ENCODE measurements at regions not wholly inside any gene's neighbourhood (a gene's known extent, or its start where the extent isn't known, plus 50 kb on each side); places are given as distances from the start of the nearest gene placed in this dataset.
"Not testable (repeated sequence)": the region's sequence is repeated elsewhere in the genome, so short reads cannot be mapped to it uniquely, and the experiment has no call there.

DNA sequence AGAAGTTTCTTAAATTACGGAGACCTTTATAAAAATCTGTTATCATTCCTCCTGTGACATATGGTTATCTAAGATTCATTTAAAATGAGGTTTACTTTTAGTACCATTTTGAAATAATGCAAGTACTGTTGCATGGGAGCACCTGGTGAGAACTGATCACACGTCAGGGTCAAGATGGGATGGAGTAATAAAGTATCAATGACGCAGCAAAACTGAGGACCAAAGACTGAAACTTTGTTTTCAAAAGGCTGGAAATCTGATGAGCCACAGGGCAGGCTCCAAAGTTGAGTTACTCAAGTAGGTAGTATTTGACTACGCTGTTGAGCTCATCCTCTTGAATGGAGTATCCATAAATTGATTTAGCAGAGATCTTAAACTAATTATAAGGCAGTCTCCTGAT, 411.9 kb upstream of the ZNF804A start:
- Histone ChIP-seq H3K36me3 (no peaks in the 10 kb centered on the region), H3K4me1 (no peaks in the 10 kb centered on the region), H3K27me3 (no peaks in the 10 kb centered on the region), H3K4me3 (no peak overlapping the region), H3K9me3 (peaks cover 0 to 4% (median 2%) of the 10 kb centered on the region in 4 donors), H3K27ac (no peak overlapping the region)
- DNase-seq, result no peak
- 77 to 89% (median 83%) methylated on average over 4 of the region's 4 CpGs for WGBS, 5 donors
- intact Hi-C loops (cut with DNase I; ENCODE audit: low total_unique reads), result no loop called here
- TF ChIP-seq POLR2A (IDR thresholded peaks at IDR 0.05) (no peak), POLR2AphosphoS5 (IDR thresholded peaks at IDR 0.05) (no peak), EP300 (IDR thresholded peaks at IDR 0.05) (no peak)
- TF ChIP-seq, protein P1, sequence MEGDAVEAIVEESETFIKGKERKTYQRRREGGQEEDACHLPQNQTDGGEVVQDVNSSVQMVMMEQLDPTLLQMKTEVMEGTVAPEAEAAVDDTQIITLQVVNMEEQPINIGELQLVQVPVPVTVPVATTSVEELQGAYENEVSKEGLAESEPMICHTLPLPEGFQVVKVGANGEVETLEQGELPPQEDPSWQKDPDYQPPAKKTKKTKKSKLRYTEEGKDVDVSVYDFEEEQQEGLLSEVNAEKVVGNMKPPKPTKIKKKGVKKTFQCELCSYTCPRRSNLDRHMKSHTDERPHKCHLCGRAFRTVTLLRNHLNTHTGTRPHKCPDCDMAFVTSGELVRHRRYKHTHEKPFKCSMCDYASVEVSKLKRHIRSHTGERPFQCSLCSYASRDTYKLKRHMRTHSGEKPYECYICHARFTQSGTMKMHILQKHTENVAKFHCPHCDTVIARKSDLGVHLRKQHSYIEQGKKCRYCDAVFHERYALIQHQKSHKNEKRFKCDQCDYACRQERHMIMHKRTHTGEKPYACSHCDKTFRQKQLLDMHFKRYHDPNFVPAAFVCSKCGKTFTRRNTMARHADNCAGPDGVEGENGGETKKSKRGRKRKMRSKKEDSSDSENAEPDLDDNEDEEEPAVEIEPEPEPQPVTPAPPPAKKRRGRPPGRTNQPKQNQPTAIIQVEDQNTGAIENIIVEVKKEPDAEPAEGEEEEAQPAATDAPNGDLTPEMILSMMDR (IDR thresholded peaks at IDR 0.05), result no peak

DNA sequence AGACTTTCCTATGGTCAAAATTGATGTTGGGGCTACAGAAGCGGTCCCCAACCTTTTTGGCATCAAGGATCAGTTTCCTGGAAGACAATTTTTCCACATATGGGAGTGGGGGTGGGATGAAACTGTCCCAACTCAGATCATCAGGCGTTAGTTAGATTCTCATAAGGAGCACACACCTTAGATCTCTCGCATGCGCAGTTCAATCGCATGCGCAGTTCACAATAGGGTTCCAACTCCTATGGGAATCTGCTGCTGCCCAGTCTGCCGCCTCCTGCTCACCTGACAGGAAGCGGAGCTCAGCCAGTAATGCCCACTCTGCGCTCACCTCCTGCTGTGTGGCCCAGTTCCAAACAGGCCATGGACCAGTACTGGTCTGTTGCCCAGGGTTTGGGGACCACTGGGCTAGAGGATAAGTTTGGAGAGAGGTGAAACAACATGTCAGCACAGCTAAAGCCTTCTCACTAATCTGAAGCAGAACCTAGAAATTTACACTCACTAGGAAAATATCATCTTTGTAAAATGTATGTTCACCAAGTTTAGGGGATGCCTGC, 410.8 kb upstream of the ZNF804A start:
- Histone ChIP-seq H3K27ac (no peak overlapping the region), H3K4me3 (no peak overlapping the region), H3K27me3 (no peaks in the 10 kb centered on the region), H3K36me3 (no peaks in the 10 kb centered on the region), H3K9me3 (peaks cover 0 to 4% (median 0%) of the 10 kb centered on the region in 4 donors), H3K4me1 (no peaks in the 10 kb centered on the region)
- TF ChIP-seq EP300 (IDR thresholded peaks at IDR 0.05) (no peak), POLR2AphosphoS5 (IDR thresholded peaks at IDR 0.05) (no peak), POLR2A (IDR thresholded peaks at IDR 0.05) (no peak)
- TF ChIP-seq, protein P1 (IDR thresholded peaks at IDR 0.05), result no peak
- intact Hi-C loops (cut with DNase I; ENCODE audit: low total_unique reads), result no loop called here
- no peak for DNase-seq
- WGBS, 5 donors, result 87 to 92% (median 90%) methylated on average over 9 of the region's 9 CpGs

DNA sequence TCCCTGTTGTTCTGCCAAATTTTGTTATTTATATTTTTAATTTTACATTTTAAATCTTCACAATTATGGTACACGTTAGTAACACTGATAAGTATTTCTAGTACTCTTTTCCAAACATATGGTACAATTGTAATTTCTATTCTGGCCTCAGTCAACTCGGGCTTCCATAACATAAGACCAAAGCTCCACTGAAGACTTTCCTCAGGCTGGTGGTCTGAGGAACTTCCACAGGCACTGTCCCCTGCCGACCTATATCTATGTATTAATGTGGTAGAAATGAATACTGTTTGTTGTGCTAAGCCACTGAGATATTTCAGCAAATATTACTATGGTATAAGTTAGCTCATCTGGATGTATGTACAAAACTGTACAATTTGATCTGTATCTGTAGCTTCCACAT, 407.6 kb upstream of the ZNF804A start:
- H3K4me1 ChIP-seq, result no peaks in the 10 kb centered on the region
- H3K36me3 ChIP-seq, result no peaks in the 10 kb centered on the region
- no peaks in the 10 kb centered on the region for H3K9me3 ChIP-seq
- H3K27ac ChIP-seq, result no peak overlapping the region
- no peak for DNase-seq
- H3K27me3 ChIP-seq, result no peaks in the 10 kb centered on the region
- WGBS, 5 donors, result 64 to 84% (median 74%) methylated on average over 3 of the region's 3 CpGs
- no peak overlapping the region for H3K4me3 ChIP-seq
- intact Hi-C loops (cut with DNase I; ENCODE audit: low total_unique reads), result no loop called here
- TF ChIP-seq POLR2AphosphoS5 (IDR thresholded peaks at IDR 0.05) (no peak), EP300 (IDR thresholded peaks at IDR 0.05) (no peak), POLR2A (IDR thresholded peaks at IDR 0.05) (no peak)
- TF ChIP-seq, protein P1 (IDR thresholded peaks at IDR 0.05), result no peak

DNA sequence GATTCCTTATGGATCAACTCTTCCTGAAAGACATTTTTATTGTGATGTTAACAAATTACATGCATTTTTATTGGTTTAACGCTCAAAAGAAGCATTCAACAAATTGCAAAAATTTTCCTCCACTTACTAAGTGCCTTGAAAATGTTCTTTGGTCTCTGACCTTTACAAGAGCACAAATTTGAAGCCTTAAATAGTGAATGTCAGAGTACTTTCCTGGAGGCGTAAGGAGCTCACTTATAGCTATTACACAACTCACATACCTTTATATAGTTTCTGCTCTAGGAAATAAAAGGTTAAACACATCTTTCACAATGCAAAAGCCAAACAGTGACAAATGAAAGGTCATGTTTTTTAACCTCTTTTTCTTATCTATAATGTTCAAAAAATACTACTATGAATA, 405.7 kb upstream of the ZNF804A start:
- no peak overlapping the region for H3K4me3 ChIP-seq
- no peak overlapping the region for H3K27ac ChIP-seq
- intact Hi-C loops (cut with DNase I; ENCODE audit: low total_unique reads), result no loop called here
- H3K4me1 ChIP-seq, result no peaks in the 10 kb centered on the region
- no peak for TF ChIP-seq POLR2A (IDR thresholded peaks at IDR 0.05)
- no peaks in the 10 kb centered on the region for H3K27me3 ChIP-seq
- no peak for DNase-seq
- 77 to 89% (median 85%) methylated on average over 2 of the region's 2 CpGs for WGBS, 5 donors
- H3K36me3 ChIP-seq, result no peaks in the 10 kb centered on the region
- H3K9me3 ChIP-seq, result no peaks in the 10 kb centered on the region

DNA sequence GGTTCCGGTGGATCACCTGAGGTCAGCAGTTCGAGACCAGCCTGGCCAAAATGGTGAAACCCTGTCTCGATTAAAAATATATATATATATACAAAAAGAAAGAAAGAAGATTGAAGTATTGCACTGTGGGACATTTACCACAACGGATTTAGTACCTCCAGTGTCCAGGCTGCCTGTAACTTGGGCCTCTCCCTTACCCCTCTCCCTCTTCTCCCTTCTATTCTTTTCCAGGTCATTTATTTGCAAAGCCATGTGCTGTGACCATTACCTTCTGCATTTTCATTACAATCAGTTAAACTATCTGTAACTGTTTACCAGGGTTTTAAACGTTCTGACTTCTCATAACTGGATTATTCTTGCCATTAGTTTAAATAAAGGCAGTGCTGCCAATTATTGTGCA, 400.9 kb upstream of the ZNF804A start:
- intact Hi-C loops (cut with DNase I; ENCODE audit: low total_unique reads), result no loop called here
- Histone ChIP-seq H3K4me3 (no peak overlapping the region), H3K27ac (no peak overlapping the region), H3K9me3 (no peaks in the 10 kb centered on the region), H3K4me1 (no peaks in the 10 kb centered on the region), H3K36me3 (no peaks in the 10 kb centered on the region), H3K27me3 (no peaks in the 10 kb centered on the region)
- no peak for DNase-seq
- TF ChIP-seq POLR2AphosphoS5 (IDR thresholded peaks at IDR 0.05) (no peak), EP300 (IDR thresholded peaks at IDR 0.05) (no peak), POLR2A (IDR thresholded peaks at IDR 0.05) (no peak)
- 59 to 79% (median 69%) methylated on average over 5 of the region's 5 CpGs for WGBS, 5 donors

DNA sequence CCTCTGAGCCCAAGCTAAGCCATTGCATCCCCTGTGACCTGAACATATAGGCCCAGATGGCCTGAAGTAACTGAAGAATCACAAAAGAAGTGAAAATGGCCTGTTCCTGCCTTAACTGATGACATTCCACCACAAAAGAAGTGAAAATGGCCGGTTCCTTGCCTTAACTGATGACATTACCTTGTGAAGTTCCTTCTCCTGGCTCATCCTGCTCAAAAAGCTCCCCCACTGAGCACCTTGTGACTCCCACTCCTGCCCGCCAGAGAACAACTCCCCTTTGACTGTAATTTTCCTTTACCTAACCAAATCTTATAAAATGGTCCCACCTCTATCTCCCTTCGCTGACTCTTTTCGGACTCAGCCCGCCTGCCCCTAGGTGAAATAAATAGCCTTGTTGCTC, 399.5 kb upstream of the ZNF804A start:
- WGBS, 5 donors, result 78 to 90% (median 83%) methylated on average over 5 of the region's 5 CpGs
- H3K4me1 ChIP-seq; H3K4me3 ChIP-seq; DNase-seq; H3K9me3 ChIP-seq; H3K27me3 ChIP-seq; intact Hi-C loops (cut with DNase I; ENCODE audit: low total_unique reads); H3K27ac ChIP-seq; H3K36me3 ChIP-seq: not testable (repeated sequence)
